HepG2 (cell line): ENCODE measurements at regions not wholly inside any gene's neighbourhood (a gene's known extent, or its start where the extent isn't known, plus 50 kb on each side); places are given as distances from the start of the nearest gene placed in this dataset.

ENCODE experiments used
- ATAC-seq: fragments of 200-7000 bp; cut with Tn5 transposase; 3 replicates; pipeline ENCODE4 v1.9.1; 2020; ENCODE audit warnings: mild to moderate bottlenecking, moderate library complexity
- BruUV-seq: library from RNA; stranded (reverse); fragments of 400-500 nt; replicated peaks from 2 replicates; lab custom pipeline; 2021; lab: Mats Ljungman, UMichigan
- CTCF ChIA-PET: fragments of 300-600 bp; formaldehyde crosslinking; extraction: SDS; loops from one replicate; lab custom pipeline; 2021; ENCODE audit warnings: low total read pairs, inconsistent platforms, low intra/inter-chr PET ratio; lab: Yijun Ruan, JAX
- POLR2A ChIA-PET: fragments of 350-600 bp; sonication (Branson Sonifier 250); formaldehyde crosslinking; loops from one replicate; lab custom pipeline; 2020; ENCODE audit warnings: antibody characterized with exemption, inconsistent platforms; lab: Yijun Ruan, JAX
- DNase-seq: peaks from one replicate; pipeline ENCODE4 v3.0.0-alpha.2; 2015; ENCODE audit warnings: low spot score
- FAIRE-seq: peaks from 3 replicates; lab custom pipeline; 2011; peaks lifted over from hg19 to GRCh38; lab: Jason Lieb, UNC
- H2AFZ ChIP-seq: one replicate; pipeline ENCODE4 v1.6.1; 2011; ENCODE audit warnings: low read length, inconsistent platforms
- H3K27ac ChIP-seq: fragments of 300-600 bp; 3 replicates; pipeline ENCODE4 v1.8.0; 2011; ENCODE audit warnings: mixed run types, mild to moderate bottlenecking, mixed read lengths, low read length, inconsistent platforms; ENCODE audit not compliant: insufficient read depth; ENCODE audit errors: extremely low read length
- H3K27me3 ChIP-seq, 2 experiments: fragments of 200-600 bp in 1 of 2; 2 replicates in 1 of 2; 3 replicates in 1 of 2; pipeline versions ENCODE4 v1.6.0 to v1.8.0; 2011; ENCODE audit warnings: low read length in 2 of 2, mild to moderate bottlenecking in 2 of 2, moderate library complexity in 2 of 2, inconsistent platforms in 1 of 2; ENCODE audit not compliant: insufficient read depth in 2 of 2, control insufficient read depth in 1 of 2
- H3K36me3 ChIP-seq, 2 experiments: fragments of 200-600 bp in 1 of 2; replicated peaks in 1 of 2; 2 replicates in 1 of 2; 3 replicates in 1 of 2; pipeline versions ENCODE4 v1.5.1 to v1.8.0; 2011; ENCODE audit warnings: low read length in 2 of 2, inconsistent platforms in 1 of 2; ENCODE audit not compliant: insufficient read depth in 2 of 2, control insufficient read depth in 1 of 2
- H3K4me1 ChIP-seq: 2 replicates; pipeline ENCODE4 v1.5.1; 2012; ENCODE audit warnings: low read length, inconsistent platforms; ENCODE audit not compliant: insufficient read depth
- H3K4me2 ChIP-seq: 2 replicates; pipeline ENCODE4 v1.6.0; 2011; ENCODE audit warnings: low read depth, low read length, inconsistent platforms
- H3K4me3 ChIP-seq, 3 experiments: fragments of 200-600 bp in 1 of 3; sonication (generic), shearing (Covaris generic) in 1 of 3; replicated peaks in 1 of 3; 2 replicates each; pipeline ENCODE4 v1.5.1; 2011 to 2016; ENCODE audit warnings: low read length in 3 of 3, inconsistent platforms in 2 of 3, low read depth in 2 of 3, mild to moderate bottlenecking in 2 of 3, control low read depth in 1 of 3, mixed read lengths in 1 of 3; ENCODE audit not compliant: insufficient read depth in 1 of 3
- H3K79me2 ChIP-seq: one replicate; pipeline ENCODE4 v1.6.1; 2011; ENCODE audit warnings: low read length, inconsistent platforms; ENCODE audit not compliant: insufficient read depth
- H3K9ac ChIP-seq: 2 replicates; pipeline ENCODE4 v1.6.0; 2011; ENCODE audit warnings: mild to moderate bottlenecking, low read depth, low read length, inconsistent platforms; ENCODE audit not compliant: insufficient read depth
- H3K9me3 ChIP-seq: 2 replicates; pipeline ENCODE4 v1.5.1; 2012; ENCODE audit warnings: mild to moderate bottlenecking, low read length
- H4K20me1 ChIP-seq: 2 replicates; pipeline ENCODE4 v1.6.0; 2011; ENCODE audit warnings: inconsistent platforms, mild to moderate bottlenecking, low read length, moderate library complexity; ENCODE audit not compliant: insufficient read depth
- ASH2L ChIP-seq: fragments of 300-600, 200-600 bp; sonication (generic); IDR thresholded peaks from 2 replicates; pipeline ENCODE4 v1.7.0; 2017; ENCODE audit warnings: low read depth, mild to moderate bottlenecking, moderate library complexity, mixed read lengths, low read length; ENCODE audit not compliant: insufficient read length
- CREB1 ChIP-seq, 2 experiments: fragments of 450-650 bp in 1 of 2; IDR thresholded peaks; 2 replicates each; pipeline ENCODE4 v1.6.1; 2016 to 2017; ENCODE audit warnings: control low read depth in 1 of 2, mild to moderate bottlenecking in 1 of 2, missing compliant biosample characterization in 1 of 2, missing genetic modification characterization in 1 of 2
- STAG1 ChIP-seq: sonication (generic); formaldehyde crosslinking; IDR thresholded peaks from 2 replicates; pipeline ENCODE4 v1.4.0; 2020; ENCODE audit warnings: missing genetic modification reagents
- XRCC5 ChIP-seq: fragments of 200-400 bp; formaldehyde crosslinking; optimal IDR thresholded peaks from 2 replicates; pipeline ENCODE3; 2017; ENCODE audit warnings: mild to moderate bottlenecking, low read length
- WGBS: methylation state at CpG from one replicate; pipeline ENCODE4 v1.1.6; 2017; ENCODE audit warnings: low lambda C conversion rate; 5-methylcytosine and 5-hydroxymethylcytosine counted together
- in situ Hi-C: cut with HindIII; loops from 2 replicates; pipeline ENCODE4 v1.10.0; 2017; ENCODE audit warnings: low pct_unique_long_range_greater_than_20kb; ENCODE audit not compliant: extremely low pct_ligation_motif_present
- intact Hi-C: fragments of 100-400 bp; cut with micrococcal nuclease; formaldehyde crosslinking; loops from one replicate; pipeline ENCODE4 v1.10.0; 2022; ENCODE audit not compliant: unreplicated experiment
- TF ChIP-seq, protein P1 (sequence below): sonication (generic); formaldehyde crosslinking; IDR thresholded peaks from 2 replicates; pipeline ENCODE4 v1.5.0; 2020; ENCODE audit warnings: mild to moderate bottlenecking, missing genetic modification reagents
- TF ChIP-seq, protein P2 (sequence below): sonication (generic); formaldehyde crosslinking; IDR thresholded peaks from 2 replicates; pipeline ENCODE4 v1.5.0; 2020; ENCODE audit warnings: mild to moderate bottlenecking, missing genetic modification reagents, moderate library complexity

DNA sequence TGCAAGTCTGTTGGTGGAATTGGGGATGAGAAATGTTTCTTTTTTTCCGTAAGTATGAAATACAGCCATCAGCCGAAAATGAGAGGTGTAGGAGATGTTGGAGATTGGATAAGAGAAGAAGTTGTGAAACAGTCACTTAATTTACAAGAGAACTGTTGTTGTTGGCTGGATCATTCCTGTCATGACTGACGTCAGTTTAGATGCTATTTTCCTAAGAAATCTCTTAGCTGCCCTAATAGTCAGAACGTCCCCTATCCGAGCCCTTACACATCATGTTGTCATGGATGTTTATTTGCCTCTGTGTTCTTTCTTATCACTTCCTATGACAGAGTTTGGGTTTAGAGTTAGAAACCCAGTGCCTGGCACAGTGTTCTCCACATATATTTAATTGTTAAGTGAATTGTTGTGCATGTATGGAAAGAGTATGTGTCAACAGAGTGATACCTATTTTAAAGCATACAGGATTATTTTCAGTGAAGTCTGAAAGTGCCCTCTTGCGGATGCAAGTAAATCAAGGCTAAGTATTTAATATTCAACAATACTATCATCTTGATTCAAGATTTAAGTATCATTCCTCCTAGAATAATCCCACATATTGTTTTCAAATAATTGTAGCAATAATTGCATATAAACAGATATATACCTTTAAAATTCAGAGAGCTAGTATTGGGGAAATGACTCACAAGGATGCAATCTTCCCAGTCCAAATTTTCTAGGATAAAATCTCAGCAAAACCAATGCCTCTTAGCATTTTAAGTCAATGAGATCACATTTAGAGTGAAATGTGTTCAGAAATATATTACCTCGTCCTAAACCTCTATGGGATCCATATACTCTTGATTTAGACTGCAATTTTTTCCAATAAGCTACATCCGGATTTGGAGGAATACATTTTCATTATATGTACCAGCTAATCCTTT lies 309.9 kb upstream of the NOX3 start:
- H3K4me1 ChIP-seq = no peaks in the 10 kb centered on the region
- H3K4me3 ChIP-seq = no peak overlapping the region
- H4K20me1 ChIP-seq = no peaks in the 10 kb centered on the region
- intact Hi-C loops = loop anchor here (1.0 to 2.0 kb wide), 2 partner anchors 439 to 588 kb away; no protein-coding TSS in a partner anchor
- no peak overlapping the region for H3K9ac ChIP-seq
- no peak overlapping the region for H3K4me2 ChIP-seq
- no peaks in the 10 kb centered on the region for H3K79me2 ChIP-seq
- CTCF ChIA-PET = interaction anchor here (1.7 kb wide), 2 partner anchors 438 to 588 kb away, joined by 6 read pairs; no protein-coding TSS in a partner anchor
- no TSS peak for BruUV-seq
- in situ Hi-C loops = loop anchor here (10.0 kb wide), 2 partner anchors 441 to 591 kb away; no protein-coding TSS in a partner anchor
- H3K36me3 ChIP-seq = no peaks in the 10 kb centered on the region
- no peaks in the 10 kb centered on the region for H3K9me3 ChIP-seq
- H2AFZ ChIP-seq = no peak overlapping the region
- TF ChIP-seq, protein P1, sequence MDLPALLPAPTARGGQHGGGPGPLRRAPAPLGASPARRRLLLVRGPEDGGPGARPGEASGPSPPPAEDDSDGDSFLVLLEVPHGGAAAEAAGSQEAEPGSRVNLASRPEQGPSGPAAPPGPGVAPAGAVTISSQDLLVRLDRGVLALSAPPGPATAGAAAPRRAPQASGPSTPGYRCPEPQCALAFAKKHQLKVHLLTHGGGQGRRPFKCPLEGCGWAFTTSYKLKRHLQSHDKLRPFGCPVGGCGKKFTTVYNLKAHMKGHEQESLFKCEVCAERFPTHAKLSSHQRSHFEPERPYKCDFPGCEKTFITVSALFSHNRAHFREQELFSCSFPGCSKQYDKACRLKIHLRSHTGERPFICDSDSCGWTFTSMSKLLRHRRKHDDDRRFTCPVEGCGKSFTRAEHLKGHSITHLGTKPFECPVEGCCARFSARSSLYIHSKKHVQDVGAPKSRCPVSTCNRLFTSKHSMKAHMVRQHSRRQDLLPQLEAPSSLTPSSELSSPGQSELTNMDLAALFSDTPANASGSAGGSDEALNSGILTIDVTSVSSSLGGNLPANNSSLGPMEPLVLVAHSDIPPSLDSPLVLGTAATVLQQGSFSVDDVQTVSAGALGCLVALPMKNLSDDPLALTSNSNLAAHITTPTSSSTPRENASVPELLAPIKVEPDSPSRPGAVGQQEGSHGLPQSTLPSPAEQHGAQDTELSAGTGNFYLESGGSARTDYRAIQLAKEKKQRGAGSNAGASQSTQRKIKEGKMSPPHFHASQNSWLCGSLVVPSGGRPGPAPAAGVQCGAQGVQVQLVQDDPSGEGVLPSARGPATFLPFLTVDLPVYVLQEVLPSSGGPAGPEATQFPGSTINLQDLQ (CRISPR knock-in tag) = no peak
- TF ChIP-seq CREB1 (IDR thresholded peaks at IDR 0.05) (peak; percentile 69), CREB1 (CRISPR knock-in tag; IDR thresholded peaks at IDR 0.05) (no peak), STAG1 (CRISPR knock-in tag) (peak; percentile 72), XRCC5 (no peak), ASH2L (no peak)
- TF ChIP-seq, protein P2, sequence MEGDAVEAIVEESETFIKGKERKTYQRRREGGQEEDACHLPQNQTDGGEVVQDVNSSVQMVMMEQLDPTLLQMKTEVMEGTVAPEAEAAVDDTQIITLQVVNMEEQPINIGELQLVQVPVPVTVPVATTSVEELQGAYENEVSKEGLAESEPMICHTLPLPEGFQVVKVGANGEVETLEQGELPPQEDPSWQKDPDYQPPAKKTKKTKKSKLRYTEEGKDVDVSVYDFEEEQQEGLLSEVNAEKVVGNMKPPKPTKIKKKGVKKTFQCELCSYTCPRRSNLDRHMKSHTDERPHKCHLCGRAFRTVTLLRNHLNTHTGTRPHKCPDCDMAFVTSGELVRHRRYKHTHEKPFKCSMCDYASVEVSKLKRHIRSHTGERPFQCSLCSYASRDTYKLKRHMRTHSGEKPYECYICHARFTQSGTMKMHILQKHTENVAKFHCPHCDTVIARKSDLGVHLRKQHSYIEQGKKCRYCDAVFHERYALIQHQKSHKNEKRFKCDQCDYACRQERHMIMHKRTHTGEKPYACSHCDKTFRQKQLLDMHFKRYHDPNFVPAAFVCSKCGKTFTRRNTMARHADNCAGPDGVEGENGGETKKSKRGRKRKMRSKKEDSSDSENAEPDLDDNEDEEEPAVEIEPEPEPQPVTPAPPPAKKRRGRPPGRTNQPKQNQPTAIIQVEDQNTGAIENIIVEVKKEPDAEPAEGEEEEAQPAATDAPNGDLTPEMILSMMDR (CRISPR knock-in tag) = peak; percentile 44
- peaks cover 0 to 3% of the 10 kb centered on the region in 2 experiments; a peak in 1 of 5 replicates for H3K27me3 ChIP-seq
- FAIRE-seq (no peak), ATAC-seq (no peak), DNase-seq (peak; percentile 12)
- 40% methylated on average over 8 of the region's 8 CpGs for WGBS
- H3K27ac ChIP-seq = no peak overlapping the region
- POLR2A ChIA-PET = no interaction called here
